ENCODE measurements at regions not wholly inside any gene's neighbourhood (a gene's known extent, or its start where the extent isn't known, plus 50 kb on each side); places are given as distances from the start of the nearest gene placed in this dataset.
A peak's percentile ranks its signal among the peaks of the same experiment; 100 is the strongest.

GRCh38 chr1:14517841-14518180 lies 80.7 kb upstream of the KAZN start:
- H3K4me3 ChIP-seq (ENCODE audit: low read depth in 1 of 5, low read length in 5 of 5), result no peak overlapping the region
- H3K4me1 ChIP-seq (ENCODE audit: control insufficient read depth in 5 of 5, insufficient read depth in 5 of 5, low read length in 5 of 5), result peaks cover 6 to 19% (median 12%) of the 10 kb centered on the region in 5 donors
- no peak overlapping the region for H3K27ac ChIP-seq (ENCODE audit: low read depth, low read length)
- H3K9me3 ChIP-seq (ENCODE audit: control insufficient read depth in 5 of 5, low read length in 5 of 5), result no peaks in the 10 kb centered on the region
- H3K9ac ChIP-seq (ENCODE audit: low read length in 5 of 5), result no peak overlapping the region
- H3K27me3 ChIP-seq (ENCODE audit: control insufficient read depth in 5 of 5, insufficient read depth in 4 of 5, low read length in 5 of 5), result no peaks in the 10 kb centered on the region
- no peaks in the 10 kb centered on the region for H3K36me3 ChIP-seq (ENCODE audit: control insufficient read depth in 5 of 5, insufficient read depth in 5 of 5, low read length in 5 of 5)

DNA sequence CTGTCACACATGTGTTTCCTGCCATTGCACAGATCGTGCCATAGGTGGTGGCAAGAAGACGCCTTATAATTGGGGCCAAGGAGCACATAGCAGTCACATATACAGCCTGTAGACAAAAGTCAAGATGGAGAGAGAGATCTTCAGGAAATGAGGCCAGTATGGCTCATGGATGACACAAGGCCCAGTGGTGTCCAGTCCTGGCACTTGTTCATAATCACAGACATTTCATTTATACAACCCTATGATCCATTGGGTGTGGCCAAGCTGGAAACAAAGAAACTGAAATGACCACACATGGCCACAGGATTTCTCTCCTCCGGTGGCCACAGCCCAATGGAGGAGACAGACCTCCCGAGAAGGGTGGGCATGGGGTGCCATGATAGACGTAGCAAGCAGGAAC lies 78.5 kb upstream of the KAZN start:
- H3K36me3 ChIP-seq (ENCODE audit: control insufficient read depth in 5 of 5, insufficient read depth in 5 of 5, low read length in 5 of 5), result no peaks in the 10 kb centered on the region
- H3K4me3 ChIP-seq (ENCODE audit: low read depth in 1 of 5, low read length in 5 of 5), result no peak overlapping the region
- H3K27me3 ChIP-seq (ENCODE audit: control insufficient read depth in 5 of 5, insufficient read depth in 4 of 5, low read length in 5 of 5), result no peaks in the 10 kb centered on the region
- H3K9me3 ChIP-seq (ENCODE audit: control insufficient read depth in 5 of 5, low read length in 5 of 5), result no peaks in the 10 kb centered on the region
- H3K4me1 ChIP-seq (ENCODE audit: control insufficient read depth in 5 of 5, insufficient read depth in 5 of 5, low read length in 5 of 5), result peaks cover 6 to 14% (median 8%) of the 10 kb centered on the region in 5 donors
- no peak overlapping the region for H3K9ac ChIP-seq (ENCODE audit: low read length in 5 of 5)
- no peak overlapping the region for H3K27ac ChIP-seq (ENCODE audit: low read depth, low read length)

DNA sequence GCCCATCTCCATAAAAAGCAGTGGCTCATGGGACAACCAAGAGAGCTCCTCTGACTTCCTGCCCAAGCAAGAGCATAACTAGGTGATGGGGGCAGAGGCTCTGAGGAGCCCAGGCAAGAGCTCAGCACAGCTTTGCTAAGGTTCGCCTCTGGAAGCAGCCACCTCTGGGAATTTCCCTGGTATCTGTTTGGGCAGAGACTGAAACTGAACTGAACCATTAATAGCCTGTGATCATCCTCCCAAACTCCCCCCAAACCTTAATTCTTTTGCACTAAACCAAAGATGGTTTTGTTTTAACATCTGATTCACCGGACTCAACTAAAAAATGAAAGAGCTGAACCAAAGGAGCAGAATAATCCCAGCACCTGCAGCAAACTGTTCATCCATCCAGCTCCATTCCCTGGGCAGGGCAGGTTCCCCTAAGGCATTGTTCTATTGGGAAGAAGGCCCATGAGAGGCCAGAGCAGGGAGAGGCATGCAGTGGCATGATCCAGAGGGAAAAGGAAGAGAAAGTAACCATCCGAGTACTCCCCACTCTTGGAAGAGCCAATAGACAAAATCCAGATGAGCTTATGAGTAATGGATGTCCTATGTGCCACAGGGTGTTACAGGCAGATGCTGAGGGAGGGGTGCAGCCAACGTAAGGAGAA lies 77.8 kb upstream of the KAZN start:
- H3K4me1 ChIP-seq (ENCODE audit: control insufficient read depth in 5 of 5, insufficient read depth in 5 of 5, low read length in 5 of 5), result peaks cover 6 to 14% (median 8%) of the 10 kb centered on the region in 5 donors
- H3K27me3 ChIP-seq (ENCODE audit: control insufficient read depth in 5 of 5, insufficient read depth in 4 of 5, low read length in 5 of 5), result no peaks in the 10 kb centered on the region
- no peaks in the 10 kb centered on the region for H3K36me3 ChIP-seq (ENCODE audit: control insufficient read depth in 5 of 5, insufficient read depth in 5 of 5, low read length in 5 of 5)
- no peak overlapping the region for H3K4me3 ChIP-seq (ENCODE audit: low read depth in 1 of 5, low read length in 5 of 5)
- H3K27ac ChIP-seq (ENCODE audit: low read depth, low read length), result no peak overlapping the region
- H3K9ac ChIP-seq (ENCODE audit: low read length in 5 of 5), result no peak overlapping the region
- no peaks in the 10 kb centered on the region for H3K9me3 ChIP-seq (ENCODE audit: control insufficient read depth in 5 of 5, low read length in 5 of 5)

GRCh38 chr1:14521622-14522021 lies 76.9 kb upstream of the KAZN start:
- no peak overlapping the region for H3K4me3 ChIP-seq (ENCODE audit: low read depth in 1 of 5, low read length in 5 of 5)
- no peaks in the 10 kb centered on the region for H3K27me3 ChIP-seq (ENCODE audit: control insufficient read depth in 5 of 5, insufficient read depth in 4 of 5, low read length in 5 of 5)
- H3K4me1 ChIP-seq (ENCODE audit: control insufficient read depth in 5 of 5, insufficient read depth in 5 of 5, low read length in 5 of 5), result peaks cover 6 to 14% (median 8%) of the 10 kb centered on the region in 5 donors
- H3K27ac ChIP-seq (ENCODE audit: low read depth, low read length), result peak overlapping the region; percentile 9
- H3K9ac ChIP-seq (ENCODE audit: low read length in 5 of 5), result no peak overlapping the region
- no peaks in the 10 kb centered on the region for H3K9me3 ChIP-seq (ENCODE audit: control insufficient read depth in 5 of 5, low read length in 5 of 5)
- no peaks in the 10 kb centered on the region for H3K36me3 ChIP-seq (ENCODE audit: control insufficient read depth in 5 of 5, insufficient read depth in 5 of 5, low read length in 5 of 5)

DNA sequence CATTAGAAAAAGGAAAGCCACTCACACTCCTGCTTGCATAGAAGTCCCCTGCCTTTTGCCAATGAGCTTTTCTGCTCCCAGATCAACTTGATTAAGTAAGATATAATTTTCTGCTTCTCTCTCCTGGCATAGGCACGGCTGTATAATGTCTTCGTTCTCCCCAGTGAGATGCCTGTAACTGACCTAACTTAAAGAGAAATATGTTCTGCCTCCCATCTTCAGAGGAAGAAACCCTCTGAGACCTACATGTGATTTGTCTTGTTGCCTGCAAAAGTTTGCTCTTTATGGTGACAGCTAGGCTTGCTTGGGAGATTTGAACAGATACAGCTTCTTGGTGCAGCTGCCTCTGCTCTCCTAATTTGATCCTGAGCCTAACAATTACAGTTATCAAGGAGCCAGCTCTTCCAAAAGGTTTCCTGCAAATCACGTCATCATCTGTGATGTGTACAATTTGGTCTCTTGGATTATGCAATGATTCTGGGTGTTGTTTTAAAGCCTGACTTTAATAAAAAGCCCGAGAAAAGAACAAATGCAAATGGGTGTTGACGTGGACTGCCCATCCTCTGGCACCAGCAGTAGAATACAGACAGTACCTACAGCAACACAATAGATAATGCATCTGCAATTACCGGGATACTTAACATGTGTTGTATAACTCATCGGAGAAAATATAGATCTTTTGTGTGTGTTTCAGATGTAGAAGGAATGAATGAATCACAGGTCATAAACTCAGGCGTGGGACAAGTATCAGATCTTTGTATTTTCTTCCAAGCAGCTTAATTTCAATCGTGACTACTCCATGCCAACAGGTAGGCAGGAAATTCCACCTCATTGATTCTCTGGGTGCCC lies 76.2 kb upstream of the KAZN start:
- no peak overlapping the region for H3K9ac ChIP-seq (ENCODE audit: low read length in 5 of 5)
- peak overlapping the region; percentile 9 for H3K27ac ChIP-seq (ENCODE audit: low read depth, low read length)
- H3K36me3 ChIP-seq (ENCODE audit: control insufficient read depth in 5 of 5, insufficient read depth in 5 of 5, low read length in 5 of 5), result no peaks in the 10 kb centered on the region
- peaks cover 6 to 14% (median 8%) of the 10 kb centered on the region in 5 donors for H3K4me1 ChIP-seq (ENCODE audit: control insufficient read depth in 5 of 5, insufficient read depth in 5 of 5, low read length in 5 of 5)
- no peaks in the 10 kb centered on the region for H3K9me3 ChIP-seq (ENCODE audit: control insufficient read depth in 5 of 5, low read length in 5 of 5)
- no peak overlapping the region for H3K4me3 ChIP-seq (ENCODE audit: low read depth in 1 of 5, low read length in 5 of 5)
- H3K27me3 ChIP-seq (ENCODE audit: control insufficient read depth in 5 of 5, insufficient read depth in 4 of 5, low read length in 5 of 5), result no peaks in the 10 kb centered on the region

DNA sequence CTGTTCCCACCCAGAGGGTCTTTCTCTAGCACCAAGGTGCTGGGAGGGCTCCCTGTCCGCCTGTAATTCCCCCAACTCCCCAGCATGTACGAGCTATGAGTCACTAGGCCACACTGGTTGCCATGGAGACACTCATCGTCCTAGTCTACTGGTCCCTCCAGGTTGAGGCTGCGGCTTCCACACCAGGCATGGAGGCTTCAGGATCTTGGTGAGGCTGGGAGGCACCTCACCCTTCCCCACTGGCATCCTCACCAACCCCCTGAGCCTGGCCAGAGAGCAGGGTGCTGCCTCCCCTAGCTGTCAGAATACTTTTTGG lies 75.6 kb upstream of the KAZN start:
- Histone ChIP-seq H3K36me3 (ENCODE audit: control insufficient read depth in 5 of 5, insufficient read depth in 5 of 5, low read length in 5 of 5) (no peaks in the 10 kb centered on the region), H3K9ac (ENCODE audit: low read length in 5 of 5) (no peak overlapping the region), H3K27me3 (ENCODE audit: control insufficient read depth in 5 of 5, insufficient read depth in 4 of 5, low read length in 5 of 5) (no peaks in the 10 kb centered on the region), H3K9me3 (ENCODE audit: control insufficient read depth in 5 of 5, low read length in 5 of 5) (no peaks in the 10 kb centered on the region), H3K4me3 (ENCODE audit: low read depth in 1 of 5, low read length in 5 of 5) (no peak overlapping the region), H3K27ac (ENCODE audit: low read depth, low read length) (no peak overlapping the region), H3K4me1 (ENCODE audit: control insufficient read depth in 5 of 5, insufficient read depth in 5 of 5, low read length in 5 of 5) (peaks cover 6 to 14% (median 8%) of the 10 kb centered on the region in 5 donors)

GRCh38 chr1:14524826-14525636 lies 73.5 kb upstream of the KAZN start:
- no peak overlapping the region for H3K9ac ChIP-seq (ENCODE audit: low read length in 5 of 5)
- H3K4me1 ChIP-seq (ENCODE audit: control insufficient read depth in 5 of 5, insufficient read depth in 5 of 5, low read length in 5 of 5), result peaks cover 6 to 20% (median 14%) of the 10 kb centered on the region in 5 donors
- no peaks in the 10 kb centered on the region for H3K27me3 ChIP-seq (ENCODE audit: control insufficient read depth in 5 of 5, insufficient read depth in 4 of 5, low read length in 5 of 5)
- no peak overlapping the region for H3K4me3 ChIP-seq (ENCODE audit: low read depth in 1 of 5, low read length in 5 of 5)
- H3K36me3 ChIP-seq (ENCODE audit: control insufficient read depth in 5 of 5, insufficient read depth in 5 of 5, low read length in 5 of 5), result no peaks in the 10 kb centered on the region
- no peak overlapping the region for H3K27ac ChIP-seq (ENCODE audit: low read depth, low read length)
- H3K9me3 ChIP-seq (ENCODE audit: control insufficient read depth in 5 of 5, low read length in 5 of 5), result no peaks in the 10 kb centered on the region

- H3K4me1 ChIP-seq (ENCODE audit: control insufficient read depth in 5 of 5, insufficient read depth in 5 of 5, low read length in 5 of 5), result peaks cover 0 to 8% (median 0%) of the 10 kb centered on the region in 5 donors
- no peak overlapping the region for H3K9ac ChIP-seq (ENCODE audit: low read length in 5 of 5)
- H3K27ac ChIP-seq (ENCODE audit: low read depth, low read length), result no peak overlapping the region
- no peaks in the 10 kb centered on the region for H3K9me3 ChIP-seq (ENCODE audit: control insufficient read depth in 5 of 5, low read length in 5 of 5)
- H3K4me3 ChIP-seq (ENCODE audit: low read depth in 1 of 5, low read length in 5 of 5), result no peak overlapping the region
- H3K36me3 ChIP-seq (ENCODE audit: control insufficient read depth in 5 of 5, insufficient read depth in 5 of 5, low read length in 5 of 5), result no peaks in the 10 kb centered on the region
- no peaks in the 10 kb centered on the region for H3K27me3 ChIP-seq (ENCODE audit: control insufficient read depth in 5 of 5, insufficient read depth in 4 of 5, low read length in 5 of 5)
These were observed 69.0 kb upstream of the KAZN start for GRCh38 chr1:14529475-14529874.

- Histone ChIP-seq H3K27me3 (ENCODE audit: control insufficient read depth in 5 of 5, insufficient read depth in 4 of 5, low read length in 5 of 5) (no peaks in the 10 kb centered on the region), H3K9ac (ENCODE audit: low read length in 5 of 5) (no peak overlapping the region), H3K27ac (ENCODE audit: low read depth, low read length) (no peak overlapping the region), H3K36me3 (ENCODE audit: control insufficient read depth in 5 of 5, insufficient read depth in 5 of 5, low read length in 5 of 5) (no peaks in the 10 kb centered on the region), H3K9me3 (ENCODE audit: control insufficient read depth in 5 of 5, low read length in 5 of 5) (no peaks in the 10 kb centered on the region), H3K4me3 (ENCODE audit: low read depth in 1 of 5, low read length in 5 of 5) (no peak overlapping the region), H3K4me1 (ENCODE audit: control insufficient read depth in 5 of 5, insufficient read depth in 5 of 5, low read length in 5 of 5) (peaks cover 0 to 8% (median 0%) of the 10 kb centered on the region in 5 donors)
These were observed 67.0 kb upstream of the KAZN start for GRCh38 chr1:14531519-14531918.
